CD4-positive, alpha-beta T cell (primary cell): ENCODE measurements at regions not wholly inside any gene's neighbourhood (a gene's known extent, or its start where the extent isn't known, plus 50 kb on each side); places are given as distances from the start of the nearest gene placed in this dataset.

Experiments
- ATAC-seq: fragments of 200-7000 bp; cut with Tn5 transposase; one replicate; pipeline ENCODE4 v1.10.0; 2022; ENCODE audit warnings: mild to moderate bottlenecking; ENCODE audit not compliant: poor library complexity
- CTCF ChIA-PET: fragments of 350-600 bp; sonication (Branson Sonifier 250); formaldehyde crosslinking; loops from one replicate; lab custom pipeline; 2021; ENCODE audit warnings: antibody characterized with exemption, inconsistent platforms; lab: Charles Lee
- POLR2A ChIA-PET: fragments of 350-600 bp; sonication (Branson Sonifier 250); formaldehyde crosslinking; loops from one replicate; lab custom pipeline; 2021; ENCODE audit warnings: antibody characterized with exemption, inconsistent platforms; lab: Charles Lee
- DNase-seq, 14 experiments: peaks; one replicate each; pipeline ENCODE4 v3.0.0-alpha.2; 2013 to 2020; ENCODE audit warnings: mixed read lengths in 2 of 14
- H3K27ac ChIP-seq, 2 donors: one replicate each; pipeline versions ENCODE4 v1.5.1 to v1.7.0; 2013; ENCODE audit warnings: low read length in 2 of 2, low read depth in 1 of 2, mild to moderate bottlenecking in 1 of 2
- H3K27me3 ChIP-seq, 2 experiments: 1 replicate in 1 of 2; 2 replicates in 1 of 2; pipeline versions ENCODE4 v1.6.1 to v1.7.0; 2013; ENCODE audit warnings: low read length in 2 of 2, control low read depth in 1 of 2, mild to moderate bottlenecking in 1 of 2, moderate library complexity in 1 of 2; ENCODE audit not compliant: insufficient read depth in 2 of 2, control insufficient read depth in 1 of 2
- H3K36me3 ChIP-seq: one replicate; pipeline ENCODE4 v1.6.1; 2013; ENCODE audit warnings: low read length, control low read depth; ENCODE audit not compliant: insufficient read depth
- H3K4me1 ChIP-seq: one replicate; pipeline ENCODE4 v1.6.1; 2013; ENCODE audit warnings: low read length, control low read depth; ENCODE audit not compliant: insufficient read depth
- H3K4me3 ChIP-seq: one replicate; pipeline ENCODE4 v1.5.1; 2013; ENCODE audit warnings: mild to moderate bottlenecking, low read length, moderate library complexity
- H3K9me3 ChIP-seq, 2 experiments: 1 replicate in 1 of 2; 2 replicates in 1 of 2; pipeline versions ENCODE4 v1.6.1 to v1.7.0; 2013; ENCODE audit warnings: low read length in 2 of 2, mild to moderate bottlenecking in 2 of 2, control low read depth in 1 of 2, moderate library complexity in 1 of 2; ENCODE audit not compliant: control insufficient read depth in 1 of 2, insufficient read depth in 1 of 2
- H3K27ac Mint-ChIP-seq: one replicate; pipeline ENCODE4 v1.8.0; 2020; ENCODE audit warnings: mixed read lengths
- H3K27me3 Mint-ChIP-seq: one replicate; pipeline ENCODE4 v1.8.0; 2021; ENCODE audit warnings: mixed read lengths
- H3K36me3 Mint-ChIP-seq: one replicate; pipeline ENCODE4 v1.8.0; 2021; ENCODE audit warnings: low read depth, mixed read lengths
- H3K4me1 Mint-ChIP-seq: one replicate; pipeline ENCODE4 v1.8.0; 2021; ENCODE audit warnings: low read depth, mixed read lengths
- H3K4me3 Mint-ChIP-seq: one replicate; pipeline ENCODE4 v1.8.0; 2020; ENCODE audit warnings: mild to moderate bottlenecking, mixed read lengths
- H3K9me3 Mint-ChIP-seq: one replicate; pipeline ENCODE4 v1.8.0; 2020; ENCODE audit warnings: mixed read lengths
- CTCF ChIP-seq: fragments of 200-600 bp; IDR thresholded peaks from one replicate; pipeline ENCODE4 v1.8.0; 2022; ENCODE audit warnings: antibody characterized with exemption, mild to moderate bottlenecking
- intact Hi-C, 2 experiments: fragments of 100-400 bp; cut with DNase I in 1 of 2; cut with micrococcal nuclease in 1 of 2; formaldehyde crosslinking; loops; one replicate each; pipeline versions ENCODE4 v1.15.1 to v1.9.0; 2023 to 2025; cut with DNase I, micrococcal nuclease

GRCh38 chr3:68163062-68163461, 508.6 kb upstream of the SUCLG2 start:
- intact Hi-C loops = no loop called here
- H3K4me3 Mint-ChIP-seq = no peak overlapping the region
- no peak overlapping the region for H3K4me3 ChIP-seq
- no peaks in the 10 kb centered on the region for H3K36me3 Mint-ChIP-seq
- DNase-seq (no peak), ATAC-seq (no peak)
- H3K9me3 Mint-ChIP-seq = no peaks in the 10 kb centered on the region
- no peak overlapping the region for H3K27ac ChIP-seq
- no peak for TF ChIP-seq CTCF
- no peaks in the 10 kb centered on the region for H3K36me3 ChIP-seq
- H3K9me3 ChIP-seq = peaks cover 0 to 5% of the 10 kb centered on the region in 2 experiments
- no peaks in the 10 kb centered on the region for H3K27me3 Mint-ChIP-seq
- CTCF ChIA-PET = interaction anchor here (1.8 kb wide), 1 partner anchor 13 kb away, joined by 4 read pairs; no protein-coding TSS in a partner anchor
- no peak overlapping the region for H3K27ac Mint-ChIP-seq
- no peaks in the 10 kb centered on the region for H3K27me3 ChIP-seq
- no peaks in the 10 kb centered on the region for H3K4me1 ChIP-seq
- H3K4me1 Mint-ChIP-seq = no peaks in the 10 kb centered on the region
- POLR2A ChIA-PET = no interaction called here

DNA sequence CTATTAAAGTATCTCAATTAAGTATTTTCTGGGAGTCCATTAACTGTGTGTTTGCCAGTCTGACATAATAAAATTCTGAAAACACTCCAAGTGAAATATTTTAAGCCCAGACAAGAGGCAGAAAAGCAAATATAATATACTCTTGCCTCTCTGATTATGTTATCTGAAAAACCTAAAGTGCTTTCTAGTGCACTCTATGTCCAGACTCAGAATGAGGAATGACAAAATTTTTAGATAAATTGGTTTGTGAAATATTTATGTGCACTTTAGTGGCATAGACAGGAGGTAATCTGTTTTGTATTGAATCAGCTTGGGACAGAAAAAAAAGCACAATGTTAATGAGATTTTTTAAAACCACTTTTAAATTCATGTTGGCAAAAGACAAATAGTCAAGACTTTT, 508.2 kb upstream of the SUCLG2 start:
- no peaks in the 10 kb centered on the region for H3K4me1 ChIP-seq
- POLR2A ChIA-PET = no interaction called here
- intact Hi-C loops = no loop called here
- no peak for ATAC-seq
- Mint-ChIP-seq H3K4me1 (no peaks in the 10 kb centered on the region), H3K27ac (no peak overlapping the region), H3K9me3 (no peaks in the 10 kb centered on the region), H3K36me3 (no peaks in the 10 kb centered on the region), H3K4me3 (no peak overlapping the region), H3K27me3 (no peaks in the 10 kb centered on the region)
- TF ChIP-seq CTCF = no peak
- no peak overlapping the region for H3K4me3 ChIP-seq
- H3K27me3 ChIP-seq = no peaks in the 10 kb centered on the region
- H3K36me3 ChIP-seq = no peaks in the 10 kb centered on the region
- peaks cover 0 to 5% of the 10 kb centered on the region in 2 experiments for H3K9me3 ChIP-seq
- no peak overlapping the region for H3K27ac ChIP-seq
- DNase-seq = no peak
- CTCF ChIA-PET = interaction anchor here (1.8 kb wide), 1 partner anchor 13 kb away, joined by 4 read pairs; no protein-coding TSS in a partner anchor

- no peak for TF ChIP-seq CTCF
- Mint-ChIP-seq H3K27me3 (no peaks in the 10 kb centered on the region), H3K4me3 (no peak overlapping the region), H3K36me3 (no peaks in the 10 kb centered on the region), H3K27ac (no peak overlapping the region), H3K9me3 (no peaks in the 10 kb centered on the region), H3K4me1 (no peaks in the 10 kb centered on the region)
- DNase-seq (no peak), ATAC-seq (no peak)
- POLR2A ChIA-PET = no interaction called here
- intact Hi-C loops = no loop called here
- Histone ChIP-seq H3K27me3 (no peaks in the 10 kb centered on the region), H3K4me1 (no peaks in the 10 kb centered on the region), H3K36me3 (no peaks in the 10 kb centered on the region), H3K9me3 (no peaks in the 10 kb centered on the region), H3K4me3 (no peak overlapping the region), H3K27ac (no peak overlapping the region)
- CTCF ChIA-PET = no interaction called here
These were observed 496.9 kb upstream of the SUCLG2 start for GRCh38 chr3:68151359-68151758.
